ENCODE measurements at regions not wholly inside any gene's neighbourhood (a gene's known extent, or its start where the extent isn't known, plus 50 kb on each side); places are given as distances from the start of the nearest gene placed in this dataset.

DNA sequence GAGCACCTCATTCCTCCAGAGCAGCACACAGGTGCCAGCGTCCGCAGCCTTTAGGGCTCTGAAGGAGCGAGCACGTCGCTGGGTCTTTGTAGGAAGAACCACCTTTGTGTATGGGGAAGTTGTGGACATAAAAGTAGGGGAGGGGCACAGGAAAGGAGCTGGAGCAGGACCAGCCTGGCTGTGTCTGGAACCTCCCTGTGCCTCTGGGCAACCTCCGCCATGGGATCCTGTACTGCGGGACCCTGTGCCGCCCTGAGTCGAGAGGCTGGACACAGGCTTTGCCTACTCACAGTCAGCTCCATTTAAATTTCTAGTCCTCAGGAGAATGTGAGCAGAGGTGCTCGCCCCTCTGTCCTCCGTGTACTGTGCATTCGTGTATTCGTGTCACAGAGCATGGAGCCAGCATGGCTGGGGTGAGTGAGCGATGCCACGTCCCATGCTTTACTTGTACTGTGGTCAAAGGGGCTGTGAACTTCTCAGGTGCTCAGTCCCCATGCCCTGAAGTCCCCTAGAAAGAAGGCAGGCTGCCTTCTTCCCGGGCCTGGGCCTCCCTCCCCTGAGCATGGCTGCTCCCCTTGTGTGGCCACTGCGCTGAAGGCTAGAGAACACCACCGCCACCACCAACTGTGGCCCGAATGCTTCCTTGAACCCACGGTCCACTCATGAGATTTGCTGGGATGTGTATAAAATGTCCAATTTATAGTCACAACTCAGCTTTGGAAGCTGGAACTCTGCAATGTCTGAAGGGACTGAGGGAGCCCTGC is 99.9 kb downstream of the TEX29 start:
- H3K36me3 ChIP-seq (replicated peaks in 1 of 2; ENCODE audit: control insufficient read depth in 1 of 2, insufficient read depth in 2 of 2, low read length in 2 of 2), result no peaks in the 10 kb centered on the region
- TF ChIP-seq, protein P1, sequence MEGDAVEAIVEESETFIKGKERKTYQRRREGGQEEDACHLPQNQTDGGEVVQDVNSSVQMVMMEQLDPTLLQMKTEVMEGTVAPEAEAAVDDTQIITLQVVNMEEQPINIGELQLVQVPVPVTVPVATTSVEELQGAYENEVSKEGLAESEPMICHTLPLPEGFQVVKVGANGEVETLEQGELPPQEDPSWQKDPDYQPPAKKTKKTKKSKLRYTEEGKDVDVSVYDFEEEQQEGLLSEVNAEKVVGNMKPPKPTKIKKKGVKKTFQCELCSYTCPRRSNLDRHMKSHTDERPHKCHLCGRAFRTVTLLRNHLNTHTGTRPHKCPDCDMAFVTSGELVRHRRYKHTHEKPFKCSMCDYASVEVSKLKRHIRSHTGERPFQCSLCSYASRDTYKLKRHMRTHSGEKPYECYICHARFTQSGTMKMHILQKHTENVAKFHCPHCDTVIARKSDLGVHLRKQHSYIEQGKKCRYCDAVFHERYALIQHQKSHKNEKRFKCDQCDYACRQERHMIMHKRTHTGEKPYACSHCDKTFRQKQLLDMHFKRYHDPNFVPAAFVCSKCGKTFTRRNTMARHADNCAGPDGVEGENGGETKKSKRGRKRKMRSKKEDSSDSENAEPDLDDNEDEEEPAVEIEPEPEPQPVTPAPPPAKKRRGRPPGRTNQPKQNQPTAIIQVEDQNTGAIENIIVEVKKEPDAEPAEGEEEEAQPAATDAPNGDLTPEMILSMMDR (IDR thresholded peaks at IDR 0.05), result no peak
- no peak overlapping the region for H3K27ac ChIP-seq (ENCODE audit: low read depth in 1 of 2, low read length in 2 of 2)
- H3K9me3 ChIP-seq (replicated peaks in 1 of 2; ENCODE audit: control insufficient read depth in 1 of 2, insufficient read depth in 1 of 2, low read length in 2 of 2), result no peaks in the 10 kb centered on the region
- 82% methylated on average over 13 of the region's 20 CpGs for WGBS (ENCODE audit: insufficient coverage)
- intact Hi-C loops (cut with micrococcal nuclease), result no loop called here
- H4K20me1 ChIP-seq (ENCODE audit: insufficient read depth, low read length), result no peaks in the 10 kb centered on the region
- no peak overlapping the region for H2AFZ ChIP-seq (ENCODE audit: insufficient read depth, low read depth, low read length, poor library complexity, severe bottlenecking)
- no peaks in the 10 kb centered on the region for H3K4me1 ChIP-seq (ENCODE audit: control insufficient read depth in 1 of 2, insufficient read depth in 2 of 2, low read length in 2 of 2)
- no peak overlapping the region for H3K4me3 ChIP-seq (replicated peaks in 1 of 3; ENCODE audit: low read depth in 2 of 3, low read length in 3 of 3)
- H3K27me3 ChIP-seq (ENCODE audit: control insufficient read depth in 2 of 2, insufficient read depth in 2 of 2, low read length in 2 of 2), result no peaks in the 10 kb centered on the region
- no peak overlapping the region for H3K9ac ChIP-seq (ENCODE audit: insufficient read depth, low read length, poor library complexity, severe bottlenecking)
- H3K4me2 ChIP-seq (replicated peaks; ENCODE audit: extremely low read depth, low read length, poor library complexity, severe bottlenecking), result no peak overlapping the region
- H3K27me3 Mint-ChIP-seq (ENCODE audit: low read depth in 3 of 3), result peaks cover 1 to 8% (median 5%) of the 10 kb centered on the region in 3 donors
- H3K9me3 Mint-ChIP-seq, result no peaks in the 10 kb centered on the region
- no peak for DNase-seq
- no peak overlapping the region for H3K27ac Mint-ChIP-seq
- no peaks in the 10 kb centered on the region for H3K36me3 Mint-ChIP-seq
- no peaks in the 10 kb centered on the region for H3K4me1 Mint-ChIP-seq
- no peak overlapping the region for H3K4me3 Mint-ChIP-seq
- H3K79me2 ChIP-seq (ENCODE audit: insufficient read depth, low read length), result no peaks in the 10 kb centered on the region

DNA sequence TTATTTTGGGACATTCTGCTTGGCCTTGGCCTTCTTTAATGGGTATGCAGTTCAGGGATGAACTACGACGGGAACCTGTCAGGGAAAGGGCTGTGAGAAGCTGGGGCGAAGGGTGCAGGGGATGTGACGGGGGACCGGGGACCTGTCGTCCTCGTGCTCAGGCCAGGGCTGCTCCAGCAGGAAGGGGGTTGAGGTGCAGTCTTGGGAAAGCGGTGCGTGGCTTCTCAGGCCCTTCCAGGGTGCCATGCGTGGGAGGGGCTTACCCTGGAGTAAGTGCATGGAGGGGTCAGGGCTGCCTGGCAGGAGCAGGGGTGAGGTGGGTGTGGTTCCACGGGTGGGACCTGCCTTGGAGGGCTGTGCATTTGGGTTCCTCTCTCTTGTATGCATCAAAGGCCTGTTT is 100.8 kb downstream of the TEX29 start:
- no peaks in the 10 kb centered on the region for H3K79me2 ChIP-seq (ENCODE audit: insufficient read depth, low read length)
- no peak for DNase-seq
- H3K27me3 ChIP-seq (ENCODE audit: control insufficient read depth in 2 of 2, insufficient read depth in 2 of 2, low read length in 2 of 2), result no peaks in the 10 kb centered on the region
- H3K4me2 ChIP-seq (replicated peaks; ENCODE audit: extremely low read depth, low read length, poor library complexity, severe bottlenecking), result no peak overlapping the region
- H3K9me3 ChIP-seq (replicated peaks in 1 of 2; ENCODE audit: control insufficient read depth in 1 of 2, insufficient read depth in 1 of 2, low read length in 2 of 2), result no peaks in the 10 kb centered on the region
- Mint-ChIP-seq H3K4me3 (no peak overlapping the region), H3K27me3 (ENCODE audit: low read depth in 3 of 3) (peaks cover 2 to 8% (median 5%) of the 10 kb centered on the region in 3 donors), H3K9me3 (no peaks in the 10 kb centered on the region), H3K27ac (no peak overlapping the region), H3K36me3 (no peaks in the 10 kb centered on the region), H3K4me1 (no peaks in the 10 kb centered on the region)
- WGBS (ENCODE audit: insufficient coverage), result 88% methylated on average over 7 of the region's 11 CpGs
- TF ChIP-seq, protein P1 (IDR thresholded peaks at IDR 0.05), result no peak
- H3K27ac ChIP-seq (ENCODE audit: low read depth in 1 of 2, low read length in 2 of 2), result no peak overlapping the region
- H3K9ac ChIP-seq (ENCODE audit: insufficient read depth, low read length, poor library complexity, severe bottlenecking), result no peak overlapping the region
- no peaks in the 10 kb centered on the region for H4K20me1 ChIP-seq (ENCODE audit: insufficient read depth, low read length)
- intact Hi-C loops (cut with micrococcal nuclease), result no loop called here
- no peak overlapping the region for H2AFZ ChIP-seq (ENCODE audit: insufficient read depth, low read depth, low read length, poor library complexity, severe bottlenecking)
- no peaks in the 10 kb centered on the region for H3K36me3 ChIP-seq (replicated peaks in 1 of 2; ENCODE audit: control insufficient read depth in 1 of 2, insufficient read depth in 2 of 2, low read length in 2 of 2)
- no peaks in the 10 kb centered on the region for H3K4me1 ChIP-seq (ENCODE audit: control insufficient read depth in 1 of 2, insufficient read depth in 2 of 2, low read length in 2 of 2)
- no peak overlapping the region for H3K4me3 ChIP-seq (replicated peaks in 1 of 3; ENCODE audit: low read depth in 2 of 3, low read length in 3 of 3)

Data from CD14-positive monocyte (primary cell).